ENCODE measurements at regions not wholly inside any gene's neighbourhood (a gene's known extent, or its start where the extent isn't known, plus 50 kb on each side); places are given as distances from the start of the nearest gene placed in this dataset.

DNA sequence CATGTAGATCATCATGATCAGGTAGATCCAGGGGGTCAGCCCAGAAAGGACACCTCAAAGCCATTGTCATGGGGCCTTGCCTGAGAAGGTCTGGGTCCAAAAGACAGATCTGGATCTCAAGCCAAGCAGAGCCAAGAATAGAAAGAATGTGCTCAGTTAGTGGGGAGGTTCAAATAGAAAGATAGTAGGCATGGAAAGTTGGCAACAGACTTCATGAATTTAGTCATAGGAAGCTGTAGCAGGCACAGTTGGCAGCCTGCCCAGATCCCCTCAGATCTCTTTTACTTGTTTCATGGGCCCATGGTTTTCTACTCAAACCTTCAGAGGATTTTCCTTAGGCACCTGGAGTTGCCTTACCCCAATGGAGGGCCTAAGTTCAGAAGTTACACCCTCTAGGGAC lies 767.0 kb downstream of the SLC4A3 start:
- TF ChIP-seq, protein P1, sequence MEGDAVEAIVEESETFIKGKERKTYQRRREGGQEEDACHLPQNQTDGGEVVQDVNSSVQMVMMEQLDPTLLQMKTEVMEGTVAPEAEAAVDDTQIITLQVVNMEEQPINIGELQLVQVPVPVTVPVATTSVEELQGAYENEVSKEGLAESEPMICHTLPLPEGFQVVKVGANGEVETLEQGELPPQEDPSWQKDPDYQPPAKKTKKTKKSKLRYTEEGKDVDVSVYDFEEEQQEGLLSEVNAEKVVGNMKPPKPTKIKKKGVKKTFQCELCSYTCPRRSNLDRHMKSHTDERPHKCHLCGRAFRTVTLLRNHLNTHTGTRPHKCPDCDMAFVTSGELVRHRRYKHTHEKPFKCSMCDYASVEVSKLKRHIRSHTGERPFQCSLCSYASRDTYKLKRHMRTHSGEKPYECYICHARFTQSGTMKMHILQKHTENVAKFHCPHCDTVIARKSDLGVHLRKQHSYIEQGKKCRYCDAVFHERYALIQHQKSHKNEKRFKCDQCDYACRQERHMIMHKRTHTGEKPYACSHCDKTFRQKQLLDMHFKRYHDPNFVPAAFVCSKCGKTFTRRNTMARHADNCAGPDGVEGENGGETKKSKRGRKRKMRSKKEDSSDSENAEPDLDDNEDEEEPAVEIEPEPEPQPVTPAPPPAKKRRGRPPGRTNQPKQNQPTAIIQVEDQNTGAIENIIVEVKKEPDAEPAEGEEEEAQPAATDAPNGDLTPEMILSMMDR (IDR thresholded peaks at IDR 0.05; ENCODE audit: low read length), result no peak
- TF ChIP-seq EZH2 (IDR thresholded peaks at IDR 0.05; ENCODE audit: borderline replicate concordance, low read length), result no peak

Measured in OCI-LY1 (cell line).